Activated CD8-positive, alpha-beta memory T cell treated with anti-CD3 and anti-CD28 coated beads, Interleukin-2, amount 10 ng/mL, durations not matched to agents 7 days and 5 days (primary cell): ENCODE measurements at regions not wholly inside any gene's neighbourhood (a gene's known extent, or its start where the extent isn't known, plus 50 kb on each side); places are given as distances from the start of the nearest gene placed in this dataset.

Experiments used
- ATAC-seq: fragments of 150-1000 bp; cut with Tn5 transposase; one replicate; pipeline ENCODE4 v1.10.0; 2021; ENCODE audit warnings: moderate library complexity
- CTCF ChIA-PET: fragments of 350-600 bp; sonication (Branson Sonifier 250); formaldehyde crosslinking; loops from one replicate; lab custom pipeline; 2021; ENCODE audit warnings: antibody characterized with exemption; lab: Charles Lee
- DNase-seq: peaks from one replicate; pipeline ENCODE4 v3.0.0-alpha.2; 2020
- H3K27ac Mint-ChIP-seq: one replicate; pipeline ENCODE4 v1.8.0; 2021; ENCODE audit warnings: mild to moderate bottlenecking, mixed read lengths
- H3K27me3 Mint-ChIP-seq: one replicate; pipeline ENCODE4 v1.8.0; 2021; ENCODE audit warnings: mixed read lengths
- H3K36me3 Mint-ChIP-seq: one replicate; pipeline ENCODE4 v1.8.0; 2021; ENCODE audit warnings: mild to moderate bottlenecking, mixed read lengths
- H3K4me1 Mint-ChIP-seq: one replicate; pipeline ENCODE4 v1.8.0; 2021; ENCODE audit warnings: mixed read lengths
- H3K4me3 Mint-ChIP-seq: one replicate; pipeline ENCODE4 v1.8.0; 2021; ENCODE audit warnings: mild to moderate bottlenecking, moderate library complexity, mixed read lengths
- H3K9me3 Mint-ChIP-seq: one replicate; pipeline ENCODE4 v1.8.0; 2022; ENCODE audit warnings: low read depth, mixed read lengths

DNA sequence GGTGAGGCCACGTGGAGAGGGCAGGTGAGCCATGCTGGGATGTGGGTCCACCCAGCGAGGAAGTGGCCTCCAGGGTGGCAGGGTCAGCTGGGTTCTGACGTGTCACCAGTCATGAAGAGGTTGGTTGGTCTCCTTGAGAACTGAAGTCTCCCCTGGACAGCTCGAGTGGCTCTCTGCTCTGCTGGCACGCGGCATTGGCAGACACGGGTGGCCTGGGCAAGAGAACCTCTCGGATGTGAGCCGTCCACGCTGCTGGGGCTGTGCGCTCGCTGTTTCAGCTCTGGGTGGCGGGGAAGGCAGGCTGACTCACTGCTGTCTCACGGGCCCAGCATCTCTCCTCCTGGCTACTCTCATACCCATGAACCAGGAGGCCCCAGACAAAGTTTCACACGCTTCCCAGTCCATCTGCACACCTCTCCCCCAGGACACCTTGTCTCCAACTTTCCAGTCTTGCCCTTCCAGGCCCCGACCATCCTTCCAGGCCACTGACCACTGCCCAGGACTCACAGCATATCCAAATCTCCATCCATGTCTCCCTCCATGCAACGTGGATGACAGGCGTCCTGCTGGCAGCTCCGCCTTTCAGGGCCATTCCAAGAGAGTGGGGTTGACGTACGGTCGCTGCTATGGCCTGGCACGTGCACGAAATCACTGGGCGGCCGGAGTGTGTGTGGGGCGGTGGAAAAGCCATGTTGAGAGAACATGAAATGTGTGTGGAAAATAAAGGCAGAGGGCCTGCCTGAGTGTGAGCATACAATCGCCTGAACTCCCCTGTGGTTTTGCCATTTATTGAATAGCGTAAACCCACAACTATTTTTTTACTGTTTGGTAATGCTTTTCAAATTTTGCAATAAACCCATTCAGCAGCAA lies 145.0 kb upstream of the COL5A1 start:
- DNase-seq (no peak), ATAC-seq (no peak)
- H3K9me3 Mint-ChIP-seq = no peaks in the 10 kb centered on the region
- H3K4me1 Mint-ChIP-seq = no peaks in the 10 kb centered on the region
- no peak overlapping the region for H3K4me3 Mint-ChIP-seq
- H3K27ac Mint-ChIP-seq = no peak overlapping the region
- H3K36me3 Mint-ChIP-seq = no peaks in the 10 kb centered on the region
- CTCF ChIA-PET = no interaction called here
- H3K27me3 Mint-ChIP-seq = peaks cover 6% of the 10 kb centered on the region

DNA sequence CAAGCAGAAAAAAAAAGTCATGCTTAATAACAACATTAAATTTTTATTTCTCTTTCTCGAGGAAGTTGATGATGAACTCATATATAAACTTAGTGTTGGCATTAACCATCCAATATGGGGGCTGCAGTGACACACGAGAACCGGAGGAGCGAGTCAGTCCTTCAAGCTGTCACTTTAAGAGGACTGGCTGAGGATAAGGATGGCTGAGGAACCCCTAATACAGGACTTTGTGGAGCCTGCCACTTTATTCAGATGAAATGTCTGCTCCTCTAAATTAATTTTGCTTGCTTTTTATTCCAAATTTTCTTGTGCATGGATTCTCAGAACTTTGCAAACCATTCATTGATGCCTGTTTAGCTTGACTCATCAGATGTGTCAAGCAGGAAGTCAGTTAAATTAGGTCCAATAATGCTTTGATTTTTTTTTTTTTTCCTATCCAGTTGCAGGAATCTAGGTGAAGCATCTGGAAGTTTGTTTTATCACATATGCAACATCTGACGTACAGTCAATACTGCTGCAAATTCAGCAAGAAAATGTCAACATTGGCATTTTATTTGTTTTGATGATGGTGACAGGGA lies 144.2 kb upstream of the COL5A1 start:
- Mint-ChIP-seq H3K4me3 (no peak overlapping the region), H3K27me3 (peaks cover 11% of the 10 kb centered on the region), H3K27ac (no peak overlapping the region), H3K9me3 (no peaks in the 10 kb centered on the region), H3K4me1 (no peaks in the 10 kb centered on the region), H3K36me3 (no peaks in the 10 kb centered on the region)
- CTCF ChIA-PET = no interaction called here
- ATAC-seq (no peak), DNase-seq (no peak)

DNA sequence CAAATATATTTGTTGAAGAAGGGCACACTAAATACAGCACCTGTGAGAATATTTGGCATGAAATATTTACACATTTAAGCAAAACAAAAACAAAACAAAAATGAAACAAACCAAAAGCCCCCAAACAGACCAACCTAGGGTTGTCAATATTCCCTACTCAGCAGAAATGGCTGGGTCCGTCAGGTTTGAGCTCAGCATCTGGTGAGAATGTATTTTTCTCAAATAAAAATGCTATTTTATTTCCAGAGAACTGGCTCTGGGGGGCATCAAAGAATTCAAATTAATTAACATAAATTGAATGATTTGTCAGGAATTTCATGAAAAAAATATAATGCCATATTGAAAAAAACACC lies 142.8 kb upstream of the COL5A1 start:
- no peak overlapping the region for H3K27ac Mint-ChIP-seq
- H3K4me1 Mint-ChIP-seq = no peaks in the 10 kb centered on the region
- H3K36me3 Mint-ChIP-seq = no peaks in the 10 kb centered on the region
- peaks cover 11% of the 10 kb centered on the region for H3K27me3 Mint-ChIP-seq
- no peak for ATAC-seq
- H3K4me3 Mint-ChIP-seq = no peak overlapping the region
- H3K9me3 Mint-ChIP-seq = no peaks in the 10 kb centered on the region
- CTCF ChIA-PET = no interaction called here
- DNase-seq = no peak

DNA sequence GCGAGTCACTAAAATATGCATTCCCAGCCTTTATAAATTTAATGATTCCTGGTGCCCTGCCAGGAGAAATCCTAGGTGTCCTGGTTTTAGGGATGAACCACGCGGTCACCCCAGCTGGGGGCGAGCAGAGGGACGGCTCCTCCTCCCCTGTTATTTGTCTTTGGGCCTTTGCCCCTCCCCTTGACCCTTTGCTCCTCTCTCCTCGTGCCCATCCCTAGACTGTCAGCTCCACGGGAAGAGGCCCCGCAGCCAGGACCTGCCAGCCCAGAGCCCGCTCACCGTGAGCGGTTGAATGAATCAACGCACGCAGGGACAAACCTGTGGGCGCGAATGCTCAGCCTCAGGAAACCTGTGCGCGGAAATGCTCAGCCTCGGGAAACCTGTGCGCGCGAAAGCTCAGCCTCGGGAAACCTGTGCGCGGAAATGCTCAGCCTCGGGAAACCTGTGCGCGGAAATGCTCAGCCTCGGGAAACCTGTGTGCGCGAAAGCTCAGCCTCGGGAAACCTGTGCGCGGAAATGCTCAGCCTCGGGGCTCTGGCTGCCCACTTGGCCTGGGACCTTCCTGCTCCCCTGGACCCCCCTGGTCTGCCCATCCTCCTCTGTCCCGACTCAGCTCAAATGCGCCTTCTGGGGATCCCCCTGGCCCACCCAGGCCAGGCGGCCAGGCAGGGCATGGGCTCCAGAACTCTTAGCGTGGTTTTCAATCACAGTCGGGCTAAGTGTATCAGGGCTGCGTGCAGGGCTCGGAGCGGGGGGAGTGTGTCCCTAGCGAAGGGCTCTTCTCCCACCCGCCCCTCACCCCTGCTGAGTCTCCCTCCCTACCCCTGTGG lies 140.5 kb upstream of the COL5A1 start:
- ATAC-seq = no peak
- CTCF ChIA-PET = no interaction called here
- Mint-ChIP-seq H3K36me3 (no peaks in the 10 kb centered on the region), H3K27ac (no peak overlapping the region), H3K27me3 (peaks cover 11% of the 10 kb centered on the region), H3K4me3 (no peak overlapping the region), H3K4me1 (no peaks in the 10 kb centered on the region), H3K9me3 (no peaks in the 10 kb centered on the region)
- no peak for DNase-seq

DNA sequence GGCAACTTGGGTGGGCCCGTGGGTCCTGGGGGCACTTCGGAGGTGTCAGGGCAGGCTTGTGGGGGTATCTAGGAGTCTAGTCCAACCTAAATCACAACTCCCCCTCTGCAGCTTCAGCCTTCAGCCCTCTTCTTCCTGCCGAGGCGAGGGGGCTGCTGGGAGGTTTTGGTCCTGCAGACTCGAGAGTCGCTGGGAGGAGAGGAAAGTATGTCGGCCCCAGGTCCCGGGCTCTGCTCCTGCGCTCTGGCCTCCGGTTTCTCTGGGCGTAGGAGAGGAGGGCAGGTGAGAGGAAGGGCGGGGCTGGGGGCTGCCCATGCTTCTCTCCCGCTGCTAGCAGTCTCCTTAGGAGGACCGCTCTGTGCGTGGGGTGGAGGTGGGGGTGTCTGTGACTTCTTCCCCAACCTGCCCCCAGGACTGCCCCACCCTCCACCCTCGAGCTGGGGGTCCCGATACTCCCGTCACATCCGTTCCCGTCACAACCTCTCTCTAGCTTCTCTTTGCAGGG lies 139.8 kb upstream of the COL5A1 start:
- Mint-ChIP-seq H3K36me3 (no peaks in the 10 kb centered on the region), H3K4me1 (no peaks in the 10 kb centered on the region), H3K27me3 (peaks cover 11% of the 10 kb centered on the region), H3K4me3 (no peak overlapping the region), H3K9me3 (no peaks in the 10 kb centered on the region), H3K27ac (no peak overlapping the region)
- ATAC-seq = no peak
- DNase-seq = no peak
- CTCF ChIA-PET = no interaction called here

DNA sequence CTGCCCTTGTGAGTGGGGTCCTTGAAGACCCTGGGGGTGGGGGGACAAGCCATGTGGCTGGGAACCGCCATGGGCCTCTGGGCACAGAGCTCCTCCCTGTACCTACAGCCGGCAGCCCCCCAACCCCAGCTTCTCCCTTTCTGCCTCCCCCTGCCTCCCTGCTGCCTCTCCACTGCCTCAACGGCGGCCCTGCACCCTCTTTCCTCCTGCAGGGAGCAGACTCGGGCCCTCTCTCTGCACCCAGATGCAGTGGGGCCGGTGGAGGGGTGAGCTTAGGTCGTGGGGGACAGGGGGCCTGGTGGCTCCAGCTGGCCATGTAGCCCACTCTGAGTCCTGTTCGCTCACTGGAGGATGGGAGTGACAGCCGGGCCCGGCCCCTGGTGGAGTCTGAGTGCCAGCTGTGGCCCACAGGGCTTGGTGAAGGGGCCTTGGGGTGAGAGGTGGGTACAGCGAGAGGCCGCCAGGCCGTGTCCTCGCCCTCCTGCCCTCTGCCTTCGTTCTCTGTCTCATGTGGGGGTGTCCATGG lies 139.3 kb upstream of the COL5A1 start:
- Mint-ChIP-seq H3K27ac (no peak overlapping the region), H3K4me3 (no peak overlapping the region), H3K36me3 (no peaks in the 10 kb centered on the region), H3K4me1 (no peaks in the 10 kb centered on the region), H3K27me3 (peaks cover 15% of the 10 kb centered on the region), H3K9me3 (no peaks in the 10 kb centered on the region)
- no peak for ATAC-seq
- CTCF ChIA-PET = no interaction called here
- no peak for DNase-seq

DNA sequence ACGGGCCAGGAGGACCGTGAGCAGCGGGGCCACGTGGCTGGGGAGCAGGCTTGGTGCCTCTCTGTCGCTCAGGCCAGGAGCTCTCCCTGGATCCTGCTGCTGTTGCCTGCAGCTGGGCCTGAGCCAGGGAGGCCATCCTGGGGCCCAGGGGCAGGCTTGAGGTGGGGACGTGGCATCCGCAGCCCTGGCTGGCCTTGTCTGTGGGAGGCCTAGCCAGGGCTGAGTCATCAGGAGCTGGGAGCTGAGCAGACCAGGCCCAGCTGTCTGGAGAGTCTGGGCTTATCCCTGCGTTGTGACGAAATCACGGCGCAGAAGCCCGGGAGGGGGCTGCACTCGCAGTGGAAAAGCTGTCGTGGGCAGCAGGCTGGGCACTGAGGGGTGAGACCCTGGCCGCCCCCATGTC lies 138.8 kb upstream of the COL5A1 start:
- DNase-seq (no peak), ATAC-seq (no peak)
- CTCF ChIA-PET = no interaction called here
- H3K4me1 Mint-ChIP-seq = no peaks in the 10 kb centered on the region
- no peak overlapping the region for H3K27ac Mint-ChIP-seq
- no peak overlapping the region for H3K4me3 Mint-ChIP-seq
- peaks cover 20% of the 10 kb centered on the region for H3K27me3 Mint-ChIP-seq
- H3K36me3 Mint-ChIP-seq = no peaks in the 10 kb centered on the region
- no peaks in the 10 kb centered on the region for H3K9me3 Mint-ChIP-seq

DNA sequence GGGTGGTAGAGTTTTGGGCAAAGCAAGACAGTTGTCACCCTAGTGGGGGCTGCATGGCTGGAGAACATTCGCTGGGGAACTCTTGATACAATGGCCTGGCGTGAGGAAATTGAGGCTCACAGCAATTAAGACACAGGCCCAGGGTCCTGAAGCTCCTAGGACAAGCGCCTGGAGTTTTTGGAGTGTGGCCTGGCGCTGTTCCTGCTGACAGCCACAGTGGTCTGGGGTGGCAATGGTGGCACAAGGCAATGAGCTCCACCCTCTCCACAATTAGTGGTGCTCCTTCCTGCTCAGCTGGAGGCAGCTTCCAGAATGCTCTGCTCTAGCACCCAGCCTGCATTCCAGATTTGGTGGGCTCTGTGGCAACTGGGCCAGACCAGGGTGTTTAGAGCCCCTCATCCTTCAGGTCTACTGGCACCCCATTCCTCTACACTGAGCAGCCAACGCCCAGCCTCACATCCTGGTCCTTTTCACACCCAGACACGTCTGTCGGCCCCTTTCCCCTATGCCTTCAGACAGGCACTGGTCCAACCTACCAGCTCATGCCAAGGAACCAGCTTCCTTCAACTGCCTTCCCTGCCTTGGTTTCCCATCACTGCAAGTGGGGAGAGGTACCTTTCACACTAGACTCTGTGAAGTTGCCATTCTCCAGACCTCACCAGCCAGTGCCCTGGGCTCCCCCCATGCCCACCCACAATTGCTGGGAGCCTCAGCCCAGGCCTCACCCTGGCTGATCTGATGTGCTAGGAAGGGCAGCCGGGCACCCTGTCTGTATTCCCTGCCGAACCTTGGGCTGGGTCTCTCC lies 138.1 kb upstream of the COL5A1 start:
- Mint-ChIP-seq H3K36me3 (no peaks in the 10 kb centered on the region), H3K9me3 (no peaks in the 10 kb centered on the region), H3K27me3 (peaks cover 27% of the 10 kb centered on the region), H3K27ac (no peak overlapping the region), H3K4me3 (no peak overlapping the region), H3K4me1 (no peaks in the 10 kb centered on the region)
- CTCF ChIA-PET = no interaction called here
- ATAC-seq = no peak
- DNase-seq = no peak

DNA sequence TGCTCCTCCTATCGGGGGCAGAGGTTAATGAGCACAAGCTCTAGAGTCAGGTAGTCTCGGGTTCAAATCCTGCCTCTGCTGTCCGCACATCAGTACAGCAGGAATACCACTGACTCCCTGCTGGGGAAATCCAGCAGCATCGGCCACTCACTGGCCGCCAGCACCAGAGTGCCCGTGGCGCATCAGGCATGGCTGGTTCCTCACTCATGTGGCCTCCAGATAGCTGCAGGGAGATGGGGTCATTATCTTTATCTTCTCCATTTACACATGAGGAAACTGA lies 137.6 kb upstream of the COL5A1 start:
- Mint-ChIP-seq H3K27ac (no peak overlapping the region), H3K36me3 (no peaks in the 10 kb centered on the region), H3K27me3 (peaks cover 31% of the 10 kb centered on the region), H3K4me3 (no peak overlapping the region), H3K9me3 (no peaks in the 10 kb centered on the region), H3K4me1 (no peaks in the 10 kb centered on the region)
- DNase-seq = no peak
- no peak for ATAC-seq
- CTCF ChIA-PET = no interaction called here

DNA sequence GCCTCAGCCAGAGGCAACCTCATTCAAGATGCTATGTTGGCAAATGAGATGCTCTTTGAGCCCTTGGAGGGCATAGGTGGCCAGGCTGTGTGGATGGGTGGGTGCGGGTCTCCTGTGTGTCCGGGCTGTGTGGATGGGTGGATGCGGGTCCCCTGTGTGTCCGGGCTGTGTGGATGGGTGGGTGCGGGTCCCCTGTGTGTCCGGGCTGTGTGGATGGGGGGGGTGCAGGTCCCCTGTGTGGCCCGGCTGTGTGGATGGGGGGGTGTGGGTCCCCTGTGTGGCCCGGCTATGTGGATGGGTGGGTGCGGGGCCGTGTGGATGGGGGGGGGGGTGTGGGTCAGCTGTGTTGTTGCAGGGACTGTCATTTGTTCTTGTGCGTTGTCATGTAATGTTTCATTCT lies 136.6 kb upstream of the COL5A1 start:
- H3K9me3 Mint-ChIP-seq = no peaks in the 10 kb centered on the region
- ATAC-seq (no peak), DNase-seq (no peak)
- H3K36me3 Mint-ChIP-seq = no peaks in the 10 kb centered on the region
- CTCF ChIA-PET = no interaction called here
- H3K4me3 Mint-ChIP-seq = no peak overlapping the region
- no peaks in the 10 kb centered on the region for H3K4me1 Mint-ChIP-seq
- peaks cover 35% of the 10 kb centered on the region for H3K27me3 Mint-ChIP-seq
- no peak overlapping the region for H3K27ac Mint-ChIP-seq

DNA sequence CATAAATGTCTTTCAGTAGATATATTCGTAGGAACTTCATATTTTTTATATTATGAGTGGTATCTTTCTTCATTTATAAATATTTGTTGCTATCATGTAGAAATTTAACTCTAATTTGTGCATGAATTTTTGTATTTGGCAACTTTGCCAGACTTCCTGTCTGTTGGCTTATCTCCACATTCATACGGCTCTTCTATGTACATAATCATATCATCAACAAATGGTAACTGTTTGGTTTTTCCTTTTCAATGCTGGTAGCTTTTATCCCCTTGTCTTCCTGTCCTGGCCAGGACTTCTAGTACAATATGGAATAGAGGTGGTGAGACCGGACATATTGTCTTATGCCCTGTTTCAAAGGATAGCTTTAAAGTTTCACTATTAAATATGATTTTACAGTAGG lies 132.3 kb upstream of the COL5A1 start:
- CTCF ChIA-PET = no interaction called here
- Mint-ChIP-seq H3K36me3 (no peaks in the 10 kb centered on the region), H3K27me3 (peaks cover 28% of the 10 kb centered on the region), H3K9me3 (no peaks in the 10 kb centered on the region), H3K4me3 (no peak overlapping the region), H3K27ac (no peak overlapping the region), H3K4me1 (no peaks in the 10 kb centered on the region)
- ATAC-seq = no peak
- no peak for DNase-seq

DNA sequence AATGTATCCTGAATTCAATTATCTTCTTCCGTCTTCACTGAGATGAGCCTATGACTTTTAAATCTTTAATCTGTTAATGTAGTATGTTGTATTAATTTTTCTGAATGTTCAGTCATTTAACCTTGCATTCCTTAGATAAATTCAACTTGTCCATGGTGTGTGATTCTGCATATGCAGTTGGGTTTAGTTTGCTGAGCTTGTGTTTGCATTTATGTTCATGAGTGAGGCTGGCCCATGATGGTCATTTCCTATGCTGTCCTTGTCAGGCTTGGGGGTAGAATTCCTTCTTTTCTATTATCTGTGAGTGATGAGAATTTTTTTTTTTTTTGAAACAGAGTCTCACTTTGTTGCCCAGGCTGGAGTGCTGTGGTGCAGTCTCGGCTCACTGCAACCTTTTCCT lies 131.8 kb upstream of the COL5A1 start:
- Mint-ChIP-seq H3K36me3 (no peaks in the 10 kb centered on the region), H3K9me3 (no peaks in the 10 kb centered on the region), H3K4me1 (no peaks in the 10 kb centered on the region), H3K27ac (no peak overlapping the region), H3K27me3 (peaks cover 28% of the 10 kb centered on the region), H3K4me3 (no peak overlapping the region)
- DNase-seq (no peak), ATAC-seq (no peak)
- CTCF ChIA-PET = no interaction called here

DNA sequence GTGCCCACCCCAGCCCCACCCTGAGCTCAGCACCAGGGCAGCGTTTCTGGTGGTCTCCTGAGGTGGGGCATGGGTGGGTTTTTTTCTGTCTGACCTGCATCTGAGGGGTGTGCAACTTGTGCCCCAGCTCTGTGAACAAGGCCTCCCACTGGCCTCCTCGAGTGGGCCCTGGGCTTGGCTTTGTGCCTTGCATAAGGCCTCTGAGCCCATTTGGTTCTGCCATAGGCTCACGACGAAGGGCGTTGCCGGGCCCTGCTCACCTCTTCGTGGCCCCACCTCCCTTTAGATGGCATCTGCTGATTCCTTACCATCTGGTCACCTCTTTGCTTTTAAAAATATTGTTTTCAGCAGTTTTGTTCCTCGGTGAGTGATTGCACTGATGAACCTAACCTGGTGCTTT lies 127.1 kb upstream of the COL5A1 start:
- Mint-ChIP-seq H3K27ac (no peak overlapping the region), H3K27me3 (peaks cover 8% of the 10 kb centered on the region), H3K36me3 (no peaks in the 10 kb centered on the region), H3K4me1 (no peaks in the 10 kb centered on the region), H3K4me3 (no peak overlapping the region), H3K9me3 (no peaks in the 10 kb centered on the region)
- CTCF ChIA-PET = no interaction called here
- DNase-seq (no peak), ATAC-seq (no peak)
